ENCODE measurements at regions not wholly inside any gene's neighbourhood (a gene's known extent, or its start where the extent isn't known, plus 50 kb on each side); places are given as distances from the start of the nearest gene placed in this dataset.

GRCh38 chr4:187577941-187578480 is 417.6 kb upstream of the ZFP42 start:
- no peak for DNase-seq

GRCh38 chr4:187586892-187587291 is 408.7 kb upstream of the ZFP42 start:
- no peak for DNase-seq

- DNase-seq: no peak
Observed at GRCh38 chr4:187598196-187598595, 397.4 kb upstream of the ZFP42 start.

GRCh38 chr4:187602339-187603092 is 393.1 kb upstream of the ZFP42 start:
- DNase-seq: no peak

GRCh38 chr4:187603093-187604025 is 392.2 kb upstream of the ZFP42 start:
- no peak for DNase-seq

GRCh38 chr4:187604984-187605383 is 390.6 kb upstream of the ZFP42 start:
- no peak for DNase-seq

- no peak for DNase-seq
Observed at GRCh38 chr4:187606581-187606980, 389.0 kb upstream of the ZFP42 start.

- DNase-seq: no peak
Observed at GRCh38 chr4:187608001-187608421, 387.6 kb upstream of the ZFP42 start.

GRCh38 chr4:187612301-187612700 is 383.3 kb upstream of the ZFP42 start:
- no peak for DNase-seq

- no peak for DNase-seq
Observed at GRCh38 chr4:187613089-187613839, 382.3 kb upstream of the ZFP42 start.

- DNase-seq: no peak
Observed at GRCh38 chr4:187615972-187616371, 379.6 kb upstream of the ZFP42 start.

- no peak for DNase-seq
Observed at GRCh38 chr4:187617113-187617512, 378.5 kb upstream of the ZFP42 start.

- no peak for DNase-seq
Observed at GRCh38 chr4:187618701-187619281, 376.8 kb upstream of the ZFP42 start.

GRCh38 chr4:187619319-187619718 is 376.3 kb upstream of the ZFP42 start:
- DNase-seq: no peak

- no peak for DNase-seq
Observed at GRCh38 chr4:187632260-187632995, 363.1 kb upstream of the ZFP42 start.

GRCh38 chr4:187633245-187633644 is 362.3 kb upstream of the ZFP42 start:
- DNase-seq: no peak

GRCh38 chr4:187656959-187657358 is 338.6 kb upstream of the ZFP42 start:
- DNase-seq: no peak

GRCh38 chr4:187663076-187663475 is 332.5 kb upstream of the ZFP42 start:
- no peak for DNase-seq

- DNase-seq: no peak
Observed at GRCh38 chr4:187664011-187664410, 331.6 kb upstream of the ZFP42 start.

- DNase-seq: no peak
Observed at GRCh38 chr4:187665086-187665485, 330.5 kb upstream of the ZFP42 start.

GRCh38 chr4:187666034-187666433 is 329.5 kb upstream of the ZFP42 start:
- peak; percentile 15 for DNase-seq

Data from muscle of arm (tissue), 1 donor.